Fibroblast of lung (primary cell): ENCODE measurements at regions not wholly inside any gene's neighbourhood (a gene's known extent, or its start where the extent isn't known, plus 50 kb on each side); places are given as distances from the start of the nearest gene placed in this dataset.

Experiments used
- DNase-seq, 2 donors: peaks; one replicate each; pipeline versions ENCODE4 v3.0.0 to v3.0.0-alpha.2; 2010; ENCODE audit warnings: low read depth in 2 of 2
- H2AFZ ChIP-seq: 2 replicates; pipeline ENCODE4 v1.5.1; 2012; ENCODE audit warnings: low read length, control low read depth, inconsistent platforms
- H3K27ac ChIP-seq: 2 replicates; pipeline ENCODE4 v1.5.1; 2011; ENCODE audit warnings: low read length, control low read depth; ENCODE audit not compliant: insufficient read depth
- H3K27me3 ChIP-seq: 2 replicates; pipeline ENCODE4 v1.5.1; 2011; ENCODE audit warnings: mild to moderate bottlenecking, low read length; ENCODE audit not compliant: control insufficient read depth, insufficient read depth
- H3K36me3 ChIP-seq: 2 replicates; pipeline ENCODE4 v1.5.1; 2011; ENCODE audit warnings: low read length; ENCODE audit not compliant: control insufficient read depth, insufficient read depth
- H3K4me1 ChIP-seq: 2 replicates; pipeline ENCODE4 v1.5.1; 2011; ENCODE audit warnings: low read length; ENCODE audit not compliant: control insufficient read depth, insufficient read depth; ENCODE audit errors: extremely low read depth
- H3K4me2 ChIP-seq: 2 replicates; pipeline ENCODE4 v1.5.1; 2011; ENCODE audit warnings: low read length, control low read depth; ENCODE audit not compliant: insufficient read depth; ENCODE audit errors: extremely low read depth
- H3K4me3 ChIP-seq, 4 experiments: fragments of 200-600 bp in 1 of 4; sonication (generic) in 1 of 4; replicated peaks in 1 of 4; 2 replicates each; pipeline ENCODE4 v1.5.1; 2011 to 2016; ENCODE audit warnings: low read length in 4 of 4, low read depth in 3 of 4, mild to moderate bottlenecking in 3 of 4, control low read depth in 2 of 4, inconsistent platforms in 1 of 4, mixed read lengths in 1 of 4; ENCODE audit not compliant: insufficient read depth in 1 of 4; ENCODE audit errors: control extremely low read depth in 1 of 4
- H3K79me2 ChIP-seq: 2 replicates; pipeline ENCODE4 v1.5.1; 2012; ENCODE audit warnings: mild to moderate bottlenecking, low read length, inconsistent platforms; ENCODE audit not compliant: control insufficient read depth, insufficient read depth
- H3K9ac ChIP-seq: 2 replicates; pipeline ENCODE4 v1.5.1; 2011; ENCODE audit warnings: mild to moderate bottlenecking, low read length, control low read depth; ENCODE audit not compliant: insufficient read depth
- H3K9me3 ChIP-seq: 2 replicates; pipeline ENCODE4 v1.5.1; 2012; ENCODE audit warnings: low read depth, low read length; ENCODE audit not compliant: control insufficient read depth, insufficient read depth
- H4K20me1 ChIP-seq: 2 replicates; pipeline ENCODE4 v1.5.1; 2011; ENCODE audit warnings: low read length; ENCODE audit not compliant: control insufficient read depth, insufficient read depth; ENCODE audit errors: extremely low read depth
- CTCF ChIP-seq, 2 donors: IDR thresholded peaks in 1 of 2; conservative IDR thresholded peaks in 1 of 2; 1 replicate in 1 of 2; 2 replicates in 1 of 2; pipeline ENCODE4 v1.5.1; 2011 to 2012; ENCODE audit warnings: low read length in 2 of 2, control low read depth in 1 of 2, inconsistent platforms in 1 of 2, low read depth in 1 of 2, mild to moderate bottlenecking in 1 of 2
- EZH2 ChIP-seq: IDR thresholded peaks from 2 replicates; pipeline ENCODE4 v1.5.1; 2012; ENCODE audit warnings: low read length, control low read depth, mild to moderate bottlenecking; ENCODE audit errors: missing control alignments

- H3K4me1 ChIP-seq = no peaks in the 10 kb centered on the region
- H2AFZ ChIP-seq = no peak overlapping the region
- no peak overlapping the region for H3K27ac ChIP-seq
- no peaks in the 10 kb centered on the region for H3K9me3 ChIP-seq
- H3K36me3 ChIP-seq = no peaks in the 10 kb centered on the region
- no peak overlapping the region for H3K9ac ChIP-seq
- H3K4me3 ChIP-seq = no peak overlapping the region
- no peaks in the 10 kb centered on the region for H3K27me3 ChIP-seq
- no peaks in the 10 kb centered on the region for H4K20me1 ChIP-seq
- DNase-seq = no peak
- TF ChIP-seq CTCF (conservative IDR thresholded peaks at IDR 0.05 in 1 of 2, IDR thresholded peaks at IDR 0.05 in 1 of 2; ENCODE audit: low read depth in 1 of 2, low read length in 2 of 2) = no peak
- no peak for TF ChIP-seq EZH2
- no peaks in the 10 kb centered on the region for H3K79me2 ChIP-seq
- H3K4me2 ChIP-seq = no peak overlapping the region
Measured at GRCh38 chr10:120271696-120272095, 185.3 kb upstream of the PLPP4 start.

GRCh38 chr10:120272350-120272749, 184.7 kb upstream of the PLPP4 start:
- Histone ChIP-seq H3K4me2 (no peak overlapping the region), H4K20me1 (no peaks in the 10 kb centered on the region), H3K4me1 (no peaks in the 10 kb centered on the region), H3K9ac (no peak overlapping the region), H3K27ac (no peak overlapping the region), H2AFZ (no peak overlapping the region), H3K79me2 (no peaks in the 10 kb centered on the region), H3K27me3 (no peaks in the 10 kb centered on the region), H3K36me3 (no peaks in the 10 kb centered on the region), H3K9me3 (no peaks in the 10 kb centered on the region), H3K4me3 (no peak overlapping the region)
- no peak for TF ChIP-seq CTCF (conservative IDR thresholded peaks at IDR 0.05 in 1 of 2, IDR thresholded peaks at IDR 0.05 in 1 of 2; ENCODE audit: low read depth in 1 of 2, low read length in 2 of 2)
- no peak for TF ChIP-seq EZH2
- DNase-seq = no peak

GRCh38 chr10:120278069-120278468, 179.0 kb upstream of the PLPP4 start:
- DNase-seq = no peak
- no peak overlapping the region for H3K27ac ChIP-seq
- no peaks in the 10 kb centered on the region for H3K9me3 ChIP-seq
- H3K36me3 ChIP-seq = no peaks in the 10 kb centered on the region
- no peaks in the 10 kb centered on the region for H3K27me3 ChIP-seq
- no peaks in the 10 kb centered on the region for H3K79me2 ChIP-seq
- no peaks in the 10 kb centered on the region for H4K20me1 ChIP-seq
- no peak overlapping the region for H3K4me3 ChIP-seq
- no peak for TF ChIP-seq CTCF (conservative IDR thresholded peaks at IDR 0.05 in 1 of 2, IDR thresholded peaks at IDR 0.05 in 1 of 2; ENCODE audit: low read depth in 1 of 2, low read length in 2 of 2)
- no peak for TF ChIP-seq EZH2
- no peak overlapping the region for H3K4me2 ChIP-seq
- H3K9ac ChIP-seq = no peak overlapping the region
- no peaks in the 10 kb centered on the region for H3K4me1 ChIP-seq
- H2AFZ ChIP-seq = no peak overlapping the region
